ACHN (cell line): ENCODE measurements at regions not wholly inside any gene's neighbourhood (a gene's known extent, or its start where the extent isn't known, plus 50 kb on each side); places are given as distances from the start of the nearest gene placed in this dataset.

Source experiments
- DNase-seq: peaks from one replicate; pipeline ENCODE4 v3.0.0-alpha.2; 2015
- in situ Hi-C: cut with HindIII; loops from 2 replicates; pipeline ENCODE4 v1.10.0; 2017; ENCODE audit warnings: low sequenced_read_pairs, low pct_ligation_motif_present, low pct_unique_long_range_greater_than_20kb

- no peak for DNase-seq
- in situ Hi-C loops, result no loop called here
These were observed 411.2 kb downstream of the MID1IP1 start for GRCh38 chrX:39212456-39212855.

- DNase-seq, result no peak
- in situ Hi-C loops, result no loop called here
These were observed 413.3 kb downstream of the MID1IP1 start for GRCh38 chrX:39214387-39215126.

- in situ Hi-C loops, result no loop called here
- no peak for DNase-seq
These were observed 419.7 kb downstream of the MID1IP1 start for GRCh38 chrX:39220952-39221351.

- in situ Hi-C loops, result no loop called here
- no peak for DNase-seq
These were observed 421.3 kb downstream of the MID1IP1 start for GRCh38 chrX:39222346-39223113.

- in situ Hi-C loops, result no loop called here
These were observed 425.0 kb downstream of the MID1IP1 start for GRCh38 chrX:39226251-39226650.

GRCh38 chrX:39227371-39227770 is 426.1 kb downstream of the MID1IP1 start:
- DNase-seq, result no peak
- in situ Hi-C loops, result no loop called here

More at GRCh38 chrX:39226251-39226650, 425.0 kb downstream of the MID1IP1 start:
- DNase-seq, result no peak

GRCh38 chrX:39238006-39238405 is 436.7 kb downstream of the MID1IP1 start:
- DNase-seq, result no peak
- in situ Hi-C loops, result no loop called here

GRCh38 chrX:39242187-39242586 is 440.9 kb downstream of the MID1IP1 start:
- in situ Hi-C loops, result no loop called here
- no peak for DNase-seq

GRCh38 chrX:39244147-39244546 is 442.9 kb downstream of the MID1IP1 start:
- in situ Hi-C loops, result no loop called here
- DNase-seq, result no peak

GRCh38 chrX:39245024-39245423 is 443.8 kb downstream of the MID1IP1 start:
- in situ Hi-C loops, result no loop called here
- DNase-seq, result no peak

- in situ Hi-C loops, result no loop called here
- no peak for DNase-seq
These were observed 446.3 kb downstream of the MID1IP1 start for GRCh38 chrX:39247536-39247935.

- in situ Hi-C loops, result no loop called here
- DNase-seq, result no peak
These were observed 447.1 kb downstream of the MID1IP1 start for GRCh38 chrX:39248330-39248729.

GRCh38 chrX:39249999-39250398 is 448.7 kb downstream of the MID1IP1 start:
- no peak for DNase-seq
- in situ Hi-C loops, result no loop called here

- no peak for DNase-seq
- in situ Hi-C loops, result no loop called here
These were observed 450.7 kb downstream of the MID1IP1 start for GRCh38 chrX:39251995-39252394.

GRCh38 chrX:39253551-39253950 is 452.3 kb downstream of the MID1IP1 start:
- in situ Hi-C loops, result no loop called here
- no peak for DNase-seq

- in situ Hi-C loops, result no loop called here
- no peak for DNase-seq
These were observed 457.1 kb downstream of the MID1IP1 start for GRCh38 chrX:39258331-39258730.

- in situ Hi-C loops, result no loop called here
- no peak for DNase-seq
These were observed 459.7 kb downstream of the MID1IP1 start for GRCh38 chrX:39260965-39261364.

GRCh38 chrX:39261446-39262147 is 460.3 kb downstream of the MID1IP1 start:
- in situ Hi-C loops, result no loop called here
- DNase-seq, result peak; percentile 22

- in situ Hi-C loops, result no loop called here
- DNase-seq, result no peak
These were observed 461.4 kb downstream of the MID1IP1 start for GRCh38 chrX:39262641-39263040.
